ENCODE measurements at regions not wholly inside any gene's neighbourhood (a gene's known extent, or its start where the extent isn't known, plus 50 kb on each side); places are given as distances from the start of the nearest gene placed in this dataset.
"Not testable (repeated sequence)": the region's sequence is repeated elsewhere in the genome, so short reads cannot be mapped to it uniquely, and the experiment has no call there.

- DNase-seq: no peak
These were observed 127.9 kb downstream of the EVA1A start for GRCh38 chr2:75432761-75433361.

DNA sequence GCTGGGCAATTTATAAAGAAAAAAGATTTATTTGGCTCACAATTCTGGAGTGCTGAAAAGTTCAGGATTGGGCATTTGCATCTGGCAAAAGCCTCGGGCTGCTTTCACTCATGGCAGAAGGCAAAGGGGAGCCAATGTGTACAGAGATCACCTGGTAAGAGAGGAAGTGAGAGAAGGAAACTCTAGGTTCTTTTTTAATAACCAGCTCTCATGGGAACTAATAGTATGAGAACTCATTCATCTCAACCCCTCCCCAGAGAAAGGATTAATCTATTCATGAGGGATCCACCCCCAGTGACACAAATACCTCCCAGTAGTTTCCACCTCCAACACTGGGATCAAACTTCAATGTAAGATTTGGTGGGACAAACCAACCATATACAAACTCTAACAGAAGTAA is 129.0 kb downstream of the EVA1A start:
- DNase-seq: no peak

DNA sequence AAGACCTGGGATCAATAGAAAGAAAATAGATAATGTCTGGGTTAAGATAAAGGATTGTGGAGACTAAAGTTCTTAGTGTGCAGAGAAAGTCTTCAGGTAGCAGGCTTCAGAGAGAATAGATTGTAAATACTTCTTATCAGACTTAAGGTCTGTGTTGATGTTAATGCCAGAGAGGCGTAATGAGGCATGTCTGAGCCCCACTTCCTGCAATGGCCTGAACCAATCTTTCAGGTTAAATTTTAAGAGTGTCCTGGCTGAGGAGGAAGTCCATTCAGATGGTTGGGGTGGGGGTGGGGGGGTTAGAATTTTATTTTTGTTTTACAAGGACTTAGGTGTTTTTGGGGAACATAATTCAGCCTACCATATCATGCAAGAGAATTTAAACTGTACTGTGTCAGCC is 129.5 kb downstream of the EVA1A start:
- no peak for DNase-seq

DNA sequence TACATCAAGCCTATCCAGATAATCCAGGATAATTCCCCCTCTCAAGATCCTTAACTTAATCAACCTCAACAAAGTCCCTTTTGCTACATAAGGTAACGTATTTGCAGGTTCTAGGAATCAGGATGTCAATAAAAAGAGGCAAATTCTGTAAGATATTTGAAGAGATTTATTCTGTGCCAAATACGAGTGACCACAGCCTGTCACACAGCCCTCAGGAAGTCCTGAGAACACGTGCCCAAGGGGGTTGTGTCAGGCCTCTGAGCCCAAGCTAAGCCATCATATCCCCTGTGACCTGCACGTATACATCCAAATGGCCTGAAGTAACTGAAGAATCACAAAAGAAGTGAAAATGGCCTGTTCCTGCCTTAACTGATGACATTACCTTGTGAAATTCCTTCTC is 130.3 kb downstream of the EVA1A start:
- DNase-seq: not testable (repeated sequence)

DNA sequence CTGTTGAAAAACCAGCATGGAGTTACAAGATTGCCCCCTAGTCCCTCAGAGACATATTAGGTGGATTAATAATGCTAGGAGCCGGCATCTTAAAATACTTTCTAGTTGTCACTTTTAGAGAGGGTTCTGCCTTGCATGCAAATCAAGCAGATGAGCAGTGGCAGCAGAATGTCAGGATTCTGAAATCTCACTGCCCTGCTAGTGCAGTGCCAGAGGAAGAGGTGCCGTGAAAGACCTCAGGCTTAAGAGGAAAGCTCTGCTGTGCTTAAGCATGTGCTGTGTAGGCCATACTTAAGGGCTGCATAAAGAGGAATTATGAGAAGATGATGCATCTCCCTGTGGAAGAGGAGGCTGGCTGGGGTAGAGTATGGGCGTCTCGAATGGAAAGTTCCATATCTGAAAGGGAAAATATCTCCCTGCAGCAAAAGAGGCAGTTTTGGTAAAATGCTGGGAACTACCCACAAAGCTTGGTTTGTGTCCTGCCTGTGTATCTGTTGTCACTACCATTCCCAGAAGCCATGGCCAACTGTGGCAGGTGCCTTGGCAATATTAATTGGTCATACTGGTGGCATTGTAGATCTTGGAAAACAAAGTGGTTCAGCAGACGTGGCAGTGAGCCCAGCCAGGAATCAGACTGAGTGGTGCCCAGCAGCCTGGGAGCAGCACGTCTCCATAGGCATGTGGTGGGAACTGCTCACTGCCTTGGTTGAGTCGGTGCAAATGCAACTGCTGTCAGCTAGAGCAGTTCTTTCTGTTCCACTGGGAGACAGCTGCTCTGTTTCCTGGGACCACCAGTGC is 131.9 kb downstream of the EVA1A start:
- DNase-seq: no peak

DNA sequence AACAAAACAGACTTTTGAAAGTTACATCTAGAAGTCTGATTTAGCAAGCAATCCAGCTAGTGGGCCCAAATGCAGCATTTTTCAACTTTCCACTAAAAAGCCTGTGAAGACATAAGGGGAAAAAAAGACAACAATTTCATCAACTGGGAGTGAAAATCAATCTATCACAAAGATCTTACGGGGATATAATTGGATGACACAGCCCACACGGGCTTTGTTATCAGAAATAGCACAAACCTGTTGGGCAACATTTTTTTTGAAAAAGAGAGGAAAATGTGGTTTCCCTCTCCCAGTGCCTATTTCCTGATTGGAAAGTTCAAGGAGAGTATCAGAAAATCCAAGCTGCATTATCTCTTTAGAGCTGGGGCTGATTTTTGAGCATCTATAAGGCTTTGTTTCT is 132.7 kb downstream of the EVA1A start:
- DNase-seq: no peak

DNA sequence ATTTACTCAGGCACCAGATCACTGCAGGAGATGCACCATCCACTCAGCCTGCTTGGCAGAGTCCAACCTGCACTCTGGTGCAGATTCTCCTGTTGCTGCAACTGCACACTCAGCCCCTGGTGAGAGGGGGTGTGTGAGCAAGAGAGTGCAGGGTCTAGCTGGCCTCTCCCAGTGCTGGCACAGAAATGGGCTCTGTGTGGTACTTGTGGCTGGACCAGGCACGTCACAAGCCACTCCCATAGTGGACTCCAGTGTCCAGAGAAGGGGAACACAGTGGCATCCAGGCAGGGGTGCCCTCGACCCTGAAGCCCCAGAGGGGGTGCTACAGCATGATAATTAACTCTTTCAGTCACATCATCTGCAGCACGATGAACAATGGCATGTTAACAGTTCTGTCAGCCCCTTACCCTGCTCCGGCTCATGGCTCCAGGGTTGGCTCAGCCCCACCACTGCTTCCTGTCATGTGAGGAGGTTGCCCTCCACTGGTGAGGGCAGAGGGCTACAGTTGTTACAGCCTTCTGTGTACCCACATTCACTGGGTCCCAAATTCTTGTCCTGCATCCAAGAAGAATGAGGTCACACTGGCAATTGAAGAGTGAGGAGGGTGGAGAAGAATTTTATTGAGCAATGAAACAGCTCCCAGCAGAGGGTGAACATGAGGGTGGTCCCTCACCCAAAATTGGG is 135.7 kb downstream of the EVA1A start:
- no peak for DNase-seq

GRCh38 chr2:75421986-75422385 is 138.8 kb downstream of the EVA1A start:
- no peak for DNase-seq

GRCh38 chr2:75416420-75417342 is 144.1 kb downstream of the EVA1A start:
- DNase-seq: no peak

DNA sequence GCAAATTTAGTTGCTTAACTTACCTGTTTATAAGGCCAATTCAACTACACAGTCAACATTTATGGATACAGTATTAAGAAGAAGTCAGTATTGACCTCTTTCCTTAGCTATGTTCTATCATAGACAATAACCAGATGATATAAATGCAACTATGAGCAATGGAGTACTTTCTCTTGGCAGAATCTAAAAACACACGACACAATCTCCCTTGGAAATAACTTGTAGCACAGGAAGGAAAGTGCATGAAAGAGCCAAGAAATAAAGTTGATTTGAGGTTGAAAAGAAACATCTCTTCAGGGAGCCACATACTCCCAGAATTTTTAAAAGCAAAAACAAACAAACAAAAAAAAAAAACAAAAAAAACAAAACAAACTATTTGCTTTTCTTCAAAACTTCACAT is 145.0 kb downstream of the EVA1A start:
- DNase-seq: no peak

- DNase-seq: no peak
These were observed 145.6 kb downstream of the EVA1A start for GRCh38 chr2:75415111-75415626.

- no peak for DNase-seq
These were observed 149.2 kb downstream of the EVA1A start for GRCh38 chr2:75411574-75411973.

GRCh38 chr2:75410702-75411101 is 150.0 kb downstream of the EVA1A start:
- no peak for DNase-seq

DNA sequence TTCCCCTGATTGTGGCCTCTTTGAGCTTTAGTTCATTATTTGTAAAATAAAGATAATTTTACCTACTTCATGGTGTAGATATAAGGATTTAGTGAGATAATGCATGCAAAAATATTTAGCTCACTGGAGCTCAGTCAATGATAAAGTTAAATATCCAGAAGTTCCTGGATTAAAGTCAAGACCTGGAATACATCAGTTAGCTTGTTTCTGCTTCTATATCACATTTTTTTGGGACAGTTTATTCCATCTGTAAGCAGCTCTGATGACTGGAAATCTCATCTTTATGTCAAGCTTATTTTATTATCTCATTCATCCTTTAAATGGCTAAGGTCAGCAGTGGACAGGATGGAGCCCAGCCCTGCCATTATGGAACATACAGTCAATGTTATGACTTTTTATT is 152.0 kb downstream of the EVA1A start:
- no peak for DNase-seq

DNA sequence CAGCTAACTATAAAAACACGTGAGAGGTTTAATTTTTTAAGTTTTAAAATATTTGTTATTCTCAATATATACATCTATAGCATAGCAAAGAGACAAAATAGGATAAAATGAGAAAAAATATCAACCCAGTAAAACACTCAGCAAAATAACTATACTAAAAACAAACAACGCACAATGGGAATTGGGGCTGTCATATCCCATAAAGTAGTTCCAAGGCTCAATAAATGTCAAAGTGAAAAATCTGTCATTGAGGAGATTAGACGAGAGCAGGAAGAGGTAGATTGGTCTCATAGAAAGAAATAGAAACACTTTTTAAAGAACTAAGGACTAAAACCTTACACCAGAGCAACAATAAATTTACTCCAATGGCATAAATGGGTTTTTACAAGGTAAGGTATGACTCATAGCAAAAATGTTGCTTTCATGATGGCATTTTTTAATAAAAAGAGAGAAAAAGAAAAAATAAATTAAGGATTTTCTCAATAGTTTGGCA is 153.7 kb downstream of the EVA1A start:
- DNase-seq: no peak

DNA sequence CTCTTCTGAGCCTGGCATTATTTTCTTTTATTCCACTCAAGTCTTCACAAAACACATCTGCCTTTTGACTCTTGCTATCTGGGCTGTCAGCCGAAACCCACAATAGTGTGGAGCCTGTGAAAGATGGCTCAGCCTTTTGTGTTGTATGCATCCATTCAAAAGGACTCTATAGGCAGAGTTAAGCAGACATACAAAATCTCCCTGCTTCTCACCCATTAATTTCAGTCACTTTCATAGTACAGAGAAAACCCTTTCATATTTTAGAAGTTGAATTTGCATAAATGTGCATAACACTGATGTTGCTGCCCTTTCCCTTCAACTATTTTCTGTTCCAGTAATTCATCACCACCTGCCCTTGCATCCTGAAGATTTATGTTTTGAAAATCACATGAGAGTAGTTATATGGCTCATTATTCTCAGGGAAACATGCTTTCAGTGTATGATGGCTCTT is 154.6 kb downstream of the EVA1A start:
- DNase-seq: no peak

GRCh38 chr2:75405000-75405399 is 155.7 kb downstream of the EVA1A start:
- no peak for DNase-seq

GRCh38 chr2:75403991-75404428 is 156.7 kb downstream of the EVA1A start:
- peak; percentile 1 for DNase-seq

GRCh38 chr2:75396314-75396713 is 164.4 kb downstream of the EVA1A start:
- no peak for DNase-seq

DNA sequence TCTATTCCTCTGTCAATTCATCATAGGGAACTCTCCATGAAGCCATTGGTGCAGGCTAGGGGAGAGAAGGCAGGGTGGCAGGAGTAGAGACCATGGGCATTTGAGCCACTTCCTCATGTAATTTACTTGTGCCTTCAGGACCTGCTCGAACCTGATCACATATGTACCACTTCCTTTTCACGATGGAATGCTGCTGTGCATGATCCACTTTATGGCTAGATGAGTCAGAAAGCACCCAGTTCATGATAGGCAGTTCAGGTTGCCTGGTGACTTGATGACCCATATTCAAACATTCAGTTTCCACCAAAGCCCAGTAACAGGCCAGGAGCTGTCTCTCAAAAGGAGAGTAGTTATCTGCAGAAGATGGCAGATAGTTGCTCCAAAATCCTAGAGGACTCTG is 166.0 kb downstream of the EVA1A start:
- not testable (repeated sequence) for DNase-seq

GRCh38 chr2:75390169-75390568 is 170.6 kb downstream of the EVA1A start:
- no peak for DNase-seq

DNA sequence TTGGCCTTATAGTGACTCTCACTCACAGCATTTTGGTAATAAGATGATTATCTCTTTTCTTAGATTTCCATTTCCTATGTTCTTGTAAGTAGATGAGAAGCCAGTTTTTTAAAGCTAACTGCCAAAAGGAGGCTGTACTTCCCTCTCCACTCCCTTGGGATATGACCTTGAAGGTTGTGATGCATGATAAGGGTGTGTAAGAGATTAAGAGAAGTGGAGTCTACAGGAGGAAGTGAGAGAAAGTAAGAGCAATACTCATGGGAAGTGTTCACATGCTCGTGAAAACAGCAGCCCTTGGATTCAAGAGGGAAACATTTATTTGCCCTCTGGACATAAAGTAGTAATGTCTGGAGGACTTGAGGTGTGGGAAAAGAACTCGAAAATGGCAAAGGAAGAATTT is 171.5 kb downstream of the EVA1A start:
- no peak for DNase-seq

Data from NCI-H187 treated with DMSO at 0.1 percent for 48 hours (cell line).